Caco-2 (cell line): ENCODE measurements at regions not wholly inside any gene's neighbourhood (a gene's known extent, or its start where the extent isn't known, plus 50 kb on each side); places are given as distances from the start of the nearest gene placed in this dataset.

ENCODE experiments used
- BruUV-seq: library from RNA; stranded (reverse); fragments of 400-500 nt; replicated peaks from 2 replicates; lab custom pipeline; 2021; lab: Mats Ljungman, UMichigan
- CTCF ChIA-PET: fragments of 300-600 bp; sonication (Branson Sonifier 250); formaldehyde crosslinking; loops from one replicate; lab custom pipeline; 2022; ENCODE audit warnings: antibody characterized with exemption; lab: Charles Lee
- POLR2A ChIA-PET: fragments of 300-600 bp; sonication (Branson Sonifier 250); formaldehyde crosslinking; loops from one replicate; lab custom pipeline; 2022; ENCODE audit warnings: antibody characterized with exemption; lab: Charles Lee
- DNase-seq, 2 experiments: peaks; one replicate each; pipeline versions ENCODE4 v3.0.0 to v3.0.0-alpha.2; 2020 to 2022
- H3K27me3 ChIP-seq: replicated peaks from 2 replicates; pipeline ENCODE4 v1.6.0; 2011; ENCODE audit warnings: low read length; ENCODE audit not compliant: control insufficient read depth, insufficient read depth
- H3K36me3 ChIP-seq: 2 replicates; pipeline ENCODE4 v1.5.1; 2011; ENCODE audit warnings: low read length; ENCODE audit not compliant: control insufficient read depth, insufficient read depth
- H3K4me1 ChIP-seq: fragments of 250-450 bp; sonication (Bioruptor Pico); 2 replicates; pipeline ENCODE4 v1.5.1; 2020; ENCODE audit warnings: mild to moderate bottlenecking
- H3K4me3 ChIP-seq: 2 replicates; pipeline ENCODE4 v1.5.1; 2011; ENCODE audit warnings: low read depth, mild to moderate bottlenecking, control low read depth, low read length
- H3K9me3 ChIP-seq: fragments of 250-450 bp; sonication (Bioruptor Pico); 2 replicates; pipeline ENCODE4 v1.5.1; 2020; ENCODE audit warnings: mild to moderate bottlenecking, moderate library complexity
- H3K27ac Mint-ChIP-seq: one replicate; pipeline ENCODE4 v1.8.0; 2022; ENCODE audit warnings: mixed read lengths; ENCODE audit not compliant: unreplicated experiment
- H3K27me3 Mint-ChIP-seq: one replicate; pipeline ENCODE4 v1.8.0; 2022; ENCODE audit warnings: mixed read lengths; ENCODE audit not compliant: insufficient read depth, unreplicated experiment
- H3K36me3 Mint-ChIP-seq: one replicate; pipeline ENCODE4 v1.8.0; 2022; ENCODE audit warnings: mild to moderate bottlenecking, mixed read lengths; ENCODE audit not compliant: insufficient read depth, unreplicated experiment
- H3K4me1 Mint-ChIP-seq: one replicate; pipeline ENCODE4 v1.8.0; 2022; ENCODE audit warnings: low read depth, mixed read lengths; ENCODE audit not compliant: unreplicated experiment
- H3K4me3 Mint-ChIP-seq: one replicate; pipeline ENCODE4 v1.8.0; 2022; ENCODE audit warnings: mild to moderate bottlenecking, moderate library complexity, mixed read lengths; ENCODE audit not compliant: unreplicated experiment
- H3K9me3 Mint-ChIP-seq: one replicate; pipeline ENCODE4 v1.8.0; 2022; ENCODE audit warnings: mixed read lengths; ENCODE audit not compliant: unreplicated experiment
- CTCF ChIP-seq, 2 experiments: fragments of 200-600 bp in 1 of 2; IDR thresholded peaks; 1 replicate in 1 of 2; 2 replicates in 1 of 2; pipeline versions ENCODE4 v1.5.1 to v1.8.0; 2011 to 2022; ENCODE audit warnings: antibody characterized with exemption in 1 of 2, control low read depth in 1 of 2, inconsistent platforms in 1 of 2, low read depth in 1 of 2, low read length in 1 of 2, mild to moderate bottlenecking in 1 of 2, moderate library complexity in 1 of 2; ENCODE audit not compliant: insufficient read depth in 1 of 2, severe bottlenecking in 1 of 2, unreplicated experiment in 1 of 2
- intact Hi-C: fragments of 100-400 bp; cut with micrococcal nuclease; formaldehyde crosslinking; loops from one replicate; pipeline ENCODE4 v1.10.0; 2022; ENCODE audit not compliant: unreplicated experiment

GRCh38 chr12:76263696-76264095, 84.5 kb downstream of the BBS10 start:
- no peak for TF ChIP-seq CTCF (IDR thresholded peaks at IDR 0.05; ENCODE audit: insufficient read depth in 1 of 2, low read depth in 1 of 2, low read length in 1 of 2, severe bottlenecking in 1 of 2, unreplicated experiment in 1 of 2)
- Mint-ChIP-seq H3K36me3 (no peaks in the 10 kb centered on the region), H3K9me3 (no peaks in the 10 kb centered on the region), H3K27me3 (no peaks in the 10 kb centered on the region), H3K4me1 (peaks cover 6% of the 10 kb centered on the region), H3K27ac (no peak overlapping the region), H3K4me3 (no peak overlapping the region)
- POLR2A ChIA-PET: no interaction called here
- H3K4me3 ChIP-seq: no peak overlapping the region
- DNase-seq: no peak
- H3K27me3 ChIP-seq: no peaks in the 10 kb centered on the region
- intact Hi-C loops: no loop called here
- CTCF ChIA-PET: no interaction called here
- no peaks in the 10 kb centered on the region for H3K4me1 ChIP-seq
- no peaks in the 10 kb centered on the region for H3K9me3 ChIP-seq
- BruUV-seq: no TSS peak
- H3K36me3 ChIP-seq: no peaks in the 10 kb centered on the region

- intact Hi-C loops: no loop called here
- no peak for TF ChIP-seq CTCF (IDR thresholded peaks at IDR 0.05; ENCODE audit: insufficient read depth in 1 of 2, low read depth in 1 of 2, low read length in 1 of 2, severe bottlenecking in 1 of 2, unreplicated experiment in 1 of 2)
- H3K9me3 ChIP-seq: no peaks in the 10 kb centered on the region
- no peaks in the 10 kb centered on the region for H3K9me3 Mint-ChIP-seq
- ChIA-PET POLR2A (interaction anchor here (0.6 kb wide), 1 partner anchor 549 kb away, joined by 5 read pairs; no protein-coding TSS in a partner anchor), CTCF (no interaction called here)
- peaks cover 6% of the 10 kb centered on the region for H3K4me1 Mint-ChIP-seq
- no peak overlapping the region for H3K4me3 ChIP-seq
- no peaks in the 10 kb centered on the region for H3K36me3 ChIP-seq
- no TSS peak for BruUV-seq
- no peak overlapping the region for H3K27ac Mint-ChIP-seq
- no peaks in the 10 kb centered on the region for H3K27me3 Mint-ChIP-seq
- no peak for DNase-seq
- H3K4me3 Mint-ChIP-seq: no peak overlapping the region
- H3K36me3 Mint-ChIP-seq: no peaks in the 10 kb centered on the region
- H3K27me3 ChIP-seq: no peaks in the 10 kb centered on the region
- H3K4me1 ChIP-seq: no peaks in the 10 kb centered on the region
These were observed 87.8 kb downstream of the BBS10 start for GRCh38 chr12:76260390-76260748.

GRCh38 chr12:76259660-76260389, 88.4 kb downstream of the BBS10 start:
- Histone ChIP-seq H3K4me3 (no peak overlapping the region), H3K27me3 (no peaks in the 10 kb centered on the region), H3K9me3 (no peaks in the 10 kb centered on the region), H3K36me3 (no peaks in the 10 kb centered on the region), H3K4me1 (no peaks in the 10 kb centered on the region)
- Mint-ChIP-seq H3K4me1 (peaks cover 6% of the 10 kb centered on the region), H3K36me3 (no peaks in the 10 kb centered on the region), H3K9me3 (no peaks in the 10 kb centered on the region), H3K4me3 (no peak overlapping the region), H3K27me3 (no peaks in the 10 kb centered on the region), H3K27ac (no peak overlapping the region)
- DNase-seq: no peak
- no peak for TF ChIP-seq CTCF (IDR thresholded peaks at IDR 0.05; ENCODE audit: insufficient read depth in 1 of 2, low read depth in 1 of 2, low read length in 1 of 2, severe bottlenecking in 1 of 2, unreplicated experiment in 1 of 2)
- ChIA-PET POLR2A (no interaction called here), CTCF (no interaction called here)
- no TSS peak for BruUV-seq
- intact Hi-C loops: no loop called here
